ENCODE measurements at regions not wholly inside any gene's neighbourhood (a gene's known extent, or its start where the extent isn't known, plus 50 kb on each side); places are given as distances from the start of the nearest gene placed in this dataset.

- no peak for DNase-seq
- WGBS, 5 donors: 75 to 91% (median 85%) methylated on average over 6 of the region's 6 CpGs
- no peaks in the 10 kb centered on the region for H3K36me3 ChIP-seq
- peaks cover 0 to 22% (median 16%) of the 10 kb centered on the region in 8 donors for H3K9me3 ChIP-seq
- peak overlapping the region in 1 of 8 donors; percentile 38 for H3K27ac ChIP-seq
- TF ChIP-seq POLR2AphosphoS5 (IDR thresholded peaks at IDR 0.05) (no peak), CTCF (IDR thresholded peaks at IDR 0.05 in 8 of 11, conservative IDR thresholded peaks at IDR 0.05 in 3 of 11) (no peak), POLR2A (IDR thresholded peaks at IDR 0.05) (no peak)
- no peaks in the 10 kb centered on the region for H3K27me3 ChIP-seq (replicated peaks in 1 of 7)
- no peak overlapping the region for H3K4me3 ChIP-seq
- peaks cover 0 to 4% (median 0%) of the 10 kb centered on the region in 6 donors for H3K4me1 ChIP-seq
- intact Hi-C loops (cut with DNase I; ENCODE audit: low total_unique reads): no loop called here
Measured at GRCh38 chr6:6376845-6377244, 56.4 kb upstream of the F13A1 start.

GRCh38 chr6:6377621-6378020, 57.2 kb upstream of the F13A1 start:
- peaks cover 0 to 4% (median 0%) of the 10 kb centered on the region in 6 donors for H3K4me1 ChIP-seq
- DNase-seq: no peak
- intact Hi-C loops (cut with DNase I; ENCODE audit: low total_unique reads): no loop called here
- H3K9me3 ChIP-seq: peaks cover 0 to 22% (median 16%) of the 10 kb centered on the region in 8 donors
- H3K4me3 ChIP-seq: no peak overlapping the region
- TF ChIP-seq CTCF (IDR thresholded peaks at IDR 0.05 in 8 of 11, conservative IDR thresholded peaks at IDR 0.05 in 3 of 11) (no peak), POLR2A (IDR thresholded peaks at IDR 0.05) (no peak), POLR2AphosphoS5 (IDR thresholded peaks at IDR 0.05) (no peak)
- 50 to 82% (median 69%) methylated on average over 6 of the region's 6 CpGs for WGBS, 5 donors
- H3K27ac ChIP-seq: peak overlapping the region in 2 of 8 donors; percentile 27 to 38
- no peaks in the 10 kb centered on the region for H3K27me3 ChIP-seq (replicated peaks in 1 of 7)
- H3K36me3 ChIP-seq: no peaks in the 10 kb centered on the region

GRCh38 chr6:6379573-6379972, 59.1 kb upstream of the F13A1 start:
- Histone ChIP-seq H3K4me3 (no peak overlapping the region), H3K27me3 (replicated peaks in 1 of 7) (no peaks in the 10 kb centered on the region), H3K4me1 (peaks cover 0 to 4% (median 0%) of the 10 kb centered on the region in 6 donors), H3K36me3 (no peaks in the 10 kb centered on the region), H3K27ac (no peak overlapping the region), H3K9me3 (peaks cover 0 to 11% (median 3%) of the 10 kb centered on the region in 8 donors)
- no peak for DNase-seq
- intact Hi-C loops (cut with DNase I; ENCODE audit: low total_unique reads): no loop called here
- whole genome bisulfite sequencing, 5 donors: 80 to 88% (median 86%) methylated on average over 5 of the region's 5 CpGs
- TF ChIP-seq POLR2A (IDR thresholded peaks at IDR 0.05) (no peak), CTCF (IDR thresholded peaks at IDR 0.05 in 8 of 11, conservative IDR thresholded peaks at IDR 0.05 in 3 of 11) (no peak), POLR2AphosphoS5 (IDR thresholded peaks at IDR 0.05) (no peak)

GRCh38 chr6:6384520-6384919, 64.1 kb upstream of the F13A1 start:
- Histone ChIP-seq H3K27me3 (replicated peaks in 1 of 7) (peaks cover 0 to 3% (median 0%) of the 10 kb centered on the region in 7 donors), H3K27ac (peak overlapping the region in 2 of 8 donors; percentile 83 to 84), H3K9me3 (no peaks in the 10 kb centered on the region), H3K36me3 (no peaks in the 10 kb centered on the region), H3K4me1 (peaks cover 0 to 25% (median 11%) of the 10 kb centered on the region in 6 donors), H3K4me3 (no peak overlapping the region)
- no peak for DNase-seq
- intact Hi-C loops (cut with DNase I; ENCODE audit: low total_unique reads): no loop called here
- WGBS, 5 donors: 84 to 92% (median 88%) methylated on average over 7 of the region's 7 CpGs
- TF ChIP-seq POLR2A (IDR thresholded peaks at IDR 0.05): no peak
- TF ChIP-seq CTCF (IDR thresholded peaks at IDR 0.05 in 8 of 11, conservative IDR thresholded peaks at IDR 0.05 in 3 of 11): no peak
- TF ChIP-seq POLR2AphosphoS5 (IDR thresholded peaks at IDR 0.05): no peak
